ENCODE measurements at regions not wholly inside any gene's neighbourhood (a gene's known extent, or its start where the extent isn't known, plus 50 kb on each side); places are given as distances from the start of the nearest gene placed in this dataset.

DNA sequence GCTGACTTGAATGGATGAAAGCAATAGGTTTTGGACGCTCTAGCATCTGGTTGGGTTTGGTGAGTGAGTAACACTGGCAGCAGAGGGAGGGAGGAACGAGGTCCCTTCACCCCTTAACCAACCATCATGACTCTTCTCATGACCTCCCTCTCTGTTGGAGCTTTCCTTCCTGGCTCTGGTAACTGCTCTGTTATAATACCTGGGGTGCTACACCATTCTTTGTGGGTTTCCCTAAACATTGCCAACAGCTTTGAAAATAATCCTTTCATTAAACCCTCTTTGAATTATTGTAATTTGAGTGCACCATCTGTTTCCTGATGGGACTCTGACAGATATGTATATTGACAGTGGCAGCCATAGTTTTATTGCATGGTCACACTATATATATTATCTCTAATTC is 146.2 kb upstream of the PTPRG start:
- TF ChIP-seq CTCF (conservative IDR thresholded peaks at IDR 0.05; ENCODE audit: low read depth in 2 of 2) (no peak), EZH2 (IDR thresholded peaks at IDR 0.05; ENCODE audit: low read depth, unreplicated experiment) (no peak), REST (IDR thresholded peaks at IDR 0.05; ENCODE audit: unreplicated experiment) (no peak), POLR2AphosphoS5 (IDR thresholded peaks at IDR 0.05; ENCODE audit: low read depth) (no peak), JUNB (IDR thresholded peaks at IDR 0.05; ENCODE audit: unreplicated experiment) (no peak), EZH2phosphoT487 (IDR thresholded peaks at IDR 0.05; ENCODE audit: unreplicated experiment) (no peak), CREB1 (CRISPR knock-in tag; IDR thresholded peaks at IDR 0.05; ENCODE audit: low read depth) (no peak), ETS1 (IDR thresholded peaks at IDR 0.05) (no peak), STAT1 (IDR thresholded peaks at IDR 0.05; ENCODE audit: unreplicated experiment) (no peak), ZNF331 (CRISPR knock-in tag; IDR thresholded peaks at IDR 0.05; ENCODE audit: low read depth) (no peak), NANOG (IDR thresholded peaks at IDR 0.05; ENCODE audit: borderline replicate concordance) (no peak)
- TF ChIP-seq, protein P1, sequence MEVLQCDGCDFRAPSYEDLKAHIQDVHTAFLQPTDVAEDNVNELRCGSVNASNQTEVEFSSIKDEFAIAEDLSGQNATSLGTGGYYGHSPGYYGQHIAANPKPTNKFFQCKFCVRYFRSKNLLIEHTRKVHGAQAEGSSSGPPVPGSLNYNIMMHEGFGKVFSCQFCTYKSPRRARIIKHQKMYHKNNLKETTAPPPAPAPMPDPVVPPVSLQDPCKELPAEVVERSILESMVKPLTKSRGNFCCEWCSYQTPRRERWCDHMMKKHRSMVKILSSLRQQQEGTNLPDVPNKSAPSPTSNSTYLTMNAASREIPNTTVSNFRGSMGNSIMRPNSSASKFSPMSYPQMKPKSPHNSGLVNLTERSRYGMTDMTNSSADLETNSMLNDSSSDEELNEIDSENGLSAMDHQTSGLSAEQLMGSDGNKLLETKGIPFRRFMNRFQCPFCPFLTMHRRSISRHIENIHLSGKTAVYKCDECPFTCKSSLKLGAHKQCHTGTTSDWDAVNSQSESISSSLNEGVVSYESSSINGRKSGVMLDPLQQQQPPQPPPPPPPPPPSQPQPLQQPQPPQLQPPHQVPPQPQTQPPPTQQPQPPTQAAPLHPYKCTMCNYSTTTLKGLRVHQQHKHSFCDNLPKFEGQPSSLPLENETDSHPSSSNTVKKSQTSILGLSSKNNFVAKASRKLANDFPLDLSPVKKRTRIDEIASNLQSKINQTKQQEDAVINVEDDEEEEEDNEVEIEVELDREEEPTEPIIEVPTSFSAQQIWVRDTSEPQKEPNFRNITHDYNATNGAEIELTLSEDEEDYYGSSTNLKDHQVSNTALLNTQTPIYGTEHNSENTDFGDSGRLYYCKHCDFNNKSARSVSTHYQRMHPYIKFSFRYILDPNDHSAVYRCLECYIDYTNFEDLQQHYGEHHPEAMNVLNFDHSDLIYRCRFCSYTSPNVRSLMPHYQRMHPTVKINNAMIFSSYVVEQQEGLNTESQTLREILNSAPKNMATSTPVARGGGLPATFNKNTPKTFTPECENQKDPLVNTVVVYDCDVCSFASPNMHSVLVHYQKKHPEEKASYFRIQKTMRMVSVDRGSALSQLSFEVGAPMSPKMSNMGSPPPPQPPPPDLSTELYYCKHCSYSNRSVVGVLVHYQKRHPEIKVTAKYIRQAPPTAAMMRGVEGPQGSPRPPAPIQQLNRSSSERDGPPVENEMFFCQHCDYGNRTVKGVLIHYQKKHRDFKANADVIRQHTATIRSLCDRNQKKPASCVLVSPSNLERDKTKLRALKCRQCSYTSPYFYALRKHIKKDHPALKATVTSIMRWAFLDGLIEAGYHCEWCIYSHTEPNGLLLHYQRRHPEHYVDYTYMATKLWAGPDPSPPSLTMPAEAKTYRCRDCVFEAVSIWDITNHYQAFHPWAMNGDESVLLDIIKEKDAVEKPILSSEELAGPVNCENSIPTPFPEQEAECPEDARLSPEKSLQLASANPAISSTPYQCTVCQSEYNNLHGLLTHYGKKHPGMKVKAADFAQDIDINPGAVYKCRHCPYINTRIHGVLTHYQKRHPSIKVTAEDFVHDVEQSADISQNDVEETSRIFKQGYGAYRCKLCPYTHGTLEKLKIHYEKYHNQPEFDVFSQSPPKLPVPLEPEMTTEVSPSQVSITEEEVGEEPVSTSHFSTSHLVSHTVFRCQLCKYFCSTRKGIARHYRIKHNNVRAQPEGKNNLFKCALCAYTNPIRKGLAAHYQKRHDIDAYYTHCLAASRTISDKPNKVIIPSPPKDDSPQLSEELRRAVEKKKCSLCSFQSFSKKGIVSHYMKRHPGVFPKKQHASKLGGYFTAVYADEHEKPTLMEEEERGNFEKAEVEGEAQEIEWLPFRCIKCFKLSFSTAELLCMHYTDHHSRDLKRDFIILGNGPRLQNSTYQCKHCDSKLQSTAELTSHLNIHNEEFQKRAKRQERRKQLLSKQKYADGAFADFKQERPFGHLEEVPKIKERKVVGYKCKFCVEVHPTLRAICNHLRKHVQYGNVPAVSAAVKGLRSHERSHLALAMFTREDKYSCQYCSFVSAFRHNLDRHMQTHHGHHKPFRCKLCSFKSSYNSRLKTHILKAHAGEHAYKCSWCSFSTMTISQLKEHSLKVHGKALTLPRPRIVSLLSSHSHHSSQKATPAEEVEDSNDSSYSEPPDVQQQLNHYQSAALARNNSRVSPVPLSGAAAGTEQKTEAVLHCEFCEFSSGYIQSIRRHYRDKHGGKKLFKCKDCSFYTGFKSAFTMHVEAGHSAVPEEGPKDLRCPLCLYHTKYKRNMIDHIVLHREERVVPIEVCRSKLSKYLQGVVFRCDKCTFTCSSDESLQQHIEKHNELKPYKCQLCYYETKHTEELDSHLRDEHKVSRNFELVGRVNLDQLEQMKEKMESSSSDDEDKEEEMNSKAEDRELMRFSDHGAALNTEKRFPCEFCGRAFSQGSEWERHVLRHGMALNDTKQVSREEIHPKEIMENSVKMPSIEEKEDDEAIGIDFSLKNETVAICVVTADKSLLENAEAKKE (CRISPR knock-in tag; IDR thresholded peaks at IDR 0.05) = no peak
